Neural cell (in vitro differentiated cells): ENCODE measurements at regions not wholly inside any gene's neighbourhood (a gene's known extent, or its start where the extent isn't known, plus 50 kb on each side); places are given as distances from the start of the nearest gene placed in this dataset.

Experiments
- H2AFZ ChIP-seq: fragments of 200-600, 300-800 bp; sonication (generic), shearing (Covaris generic); 2 replicates; pipeline ENCODE4 v1.6.0; 2014; ENCODE audit warnings: low read depth, mild to moderate bottlenecking, antibody characterized with exemption, low read length, moderate library complexity
- H3F3A ChIP-seq: fragments of 200-600 bp; shearing (Covaris generic); 2 replicates; pipeline ENCODE4 v1.6.1; 2016; ENCODE audit warnings: mild to moderate bottlenecking, moderate library complexity, mixed read lengths, antibody characterized with exemption, low read length; ENCODE audit not compliant: insufficient read depth, poor library complexity, severe bottlenecking
- H3K27ac ChIP-seq: fragments of 200-600, 300-800 bp; sonication (generic), shearing (Covaris generic); 2 replicates; pipeline ENCODE4 v1.5.1; 2014; ENCODE audit warnings: mild to moderate bottlenecking, low read length, moderate library complexity
- H3K27me3 ChIP-seq: fragments of 300-800, 200-600 bp; sonication (generic), shearing (Covaris generic); 2 replicates; pipeline ENCODE4 v1.6.0; 2014; ENCODE audit warnings: mild to moderate bottlenecking, low read depth, low read length, moderate library complexity; ENCODE audit not compliant: insufficient read depth
- H3K36me3 ChIP-seq: fragments of 300-800, 200-600 bp; sonication (generic), shearing (Covaris generic); 2 replicates; pipeline ENCODE4 v1.5.1; 2014; ENCODE audit warnings: mild to moderate bottlenecking, antibody characterized with exemption, low read length, moderate library complexity; ENCODE audit not compliant: insufficient read depth
- H3K4me2 ChIP-seq: fragments of 300-800, 200-600 bp; sonication (generic), shearing (Covaris generic); 2 replicates; pipeline ENCODE4 v1.6.0; 2014; ENCODE audit warnings: mild to moderate bottlenecking, low read length
- H3K4me3 ChIP-seq: fragments of 300-800, 200-600 bp; sonication (generic), shearing (Covaris generic); 2 replicates; pipeline ENCODE4 v1.5.1; 2014; ENCODE audit warnings: mild to moderate bottlenecking, low read length, moderate library complexity
- H3K79me2 ChIP-seq: fragments of 200-600 bp; shearing (Covaris generic); replicated peaks from 2 replicates; pipeline ENCODE4 v1.6.0; 2014; ENCODE audit warnings: mild to moderate bottlenecking, low read length, moderate library complexity; ENCODE audit not compliant: insufficient read depth
- H3K9ac ChIP-seq: fragments of 300-800, 200-600 bp; sonication (generic), shearing (Covaris generic); 2 replicates; pipeline ENCODE4 v1.6.1; 2016; ENCODE audit warnings: mild to moderate bottlenecking, low read length, mixed read lengths
- H3K9me2 ChIP-seq: fragments of 200-600 bp; shearing (Covaris generic); 2 replicates; pipeline ENCODE4 v1.6.1; 2016; ENCODE audit warnings: mild to moderate bottlenecking, low read length, mixed read lengths; ENCODE audit not compliant: insufficient read depth
- H3K9me3 ChIP-seq: fragments of 200-600, 300-800 bp; sonication (generic), shearing (Covaris generic); 2 replicates; pipeline ENCODE4 v1.6.1; 2016; ENCODE audit warnings: mild to moderate bottlenecking, mixed run types, low read length, moderate library complexity, mixed read lengths
- H4K20me1 ChIP-seq: fragments of 200-600 bp; shearing (Covaris generic); 2 replicates; pipeline ENCODE4 v1.6.1; 2016; ENCODE audit warnings: mild to moderate bottlenecking, mixed run types; ENCODE audit not compliant: insufficient read depth
- CTCF ChIP-seq: fragments of 450-650 bp; IDR thresholded peaks from 2 replicates; pipeline ENCODE4 v1.5.1; 2014; ENCODE audit warnings: antibody characterized with exemption, mild to moderate bottlenecking, moderate library complexity; ENCODE audit not compliant: poor library complexity, severe bottlenecking
- EP300 ChIP-seq: fragments of 450-650 bp; conservative IDR thresholded peaks from 2 replicates; pipeline ENCODE4 v1.6.1; 2014; ENCODE audit warnings: antibody characterized with exemption, mild to moderate bottlenecking, moderate library complexity; ENCODE audit not compliant: poor library complexity, severe bottlenecking
- EZH2 ChIP-seq: fragments of 200-600, 300-800 bp; shearing (Covaris generic), sonication (generic); IDR thresholded peaks from 2 replicates; pipeline ENCODE4 v1.6.1; 2014; ENCODE audit warnings: antibody characterized with exemption, low read length, borderline replicate concordance, mild to moderate bottlenecking; ENCODE audit not compliant: insufficient read depth, poor library complexity, severe bottlenecking
- MXI1 ChIP-seq: fragments of 450-650 bp; conservative IDR thresholded peaks from 2 replicates; pipeline ENCODE4 v1.6.1; 2014; ENCODE audit warnings: antibody characterized with exemption, mild to moderate bottlenecking; ENCODE audit not compliant: poor library complexity, severe bottlenecking
- POLR2AphosphoS5 ChIP-seq: IDR thresholded peaks from 2 replicates; pipeline ENCODE4 v1.6.1; 2012
- RAD21 ChIP-seq: fragments of 450-650 bp; conservative IDR thresholded peaks from 2 replicates; pipeline ENCODE4 v1.6.1; 2014; ENCODE audit warnings: antibody characterized with exemption, mild to moderate bottlenecking, moderate library complexity
- REST ChIP-seq: IDR thresholded peaks from 2 replicates; pipeline ENCODE4 v1.6.1; 2012; ENCODE audit warnings: borderline replicate concordance
- SMC3 ChIP-seq: fragments of 450-650 bp; conservative IDR thresholded peaks from 2 replicates; pipeline ENCODE4 v1.6.1; 2014; ENCODE audit warnings: antibody characterized with exemption, mild to moderate bottlenecking, moderate library complexity; ENCODE audit not compliant: poor library complexity
- TAF1 ChIP-seq: IDR thresholded peaks from 2 replicates; pipeline ENCODE4 v1.6.1; 2012; ENCODE audit warnings: low read depth

- Histone ChIP-seq H3K27ac (no peak overlapping the region), H3F3A (no peaks in the 10 kb centered on the region), H3K79me2 (no peaks in the 10 kb centered on the region), H3K27me3 (no peaks in the 10 kb centered on the region), H2AFZ (no peak overlapping the region), H4K20me1 (no peaks in the 10 kb centered on the region), H3K9me3 (no peaks in the 10 kb centered on the region), H3K4me3 (no peak overlapping the region), H3K9ac (no peak overlapping the region), H3K9me2 (no peaks in the 10 kb centered on the region), H3K4me2 (no peak overlapping the region), H3K36me3 (no peaks in the 10 kb centered on the region)
- TF ChIP-seq TAF1: no peak
- no peak for TF ChIP-seq CTCF
- no peak for TF ChIP-seq EP300
- TF ChIP-seq POLR2AphosphoS5: no peak
- no peak for TF ChIP-seq REST
- TF ChIP-seq SMC3: no peak
- no peak for TF ChIP-seq RAD21
- TF ChIP-seq EZH2: no peak
Measured at GRCh38 chr12:91810531-91811451, 334.9 kb downstream of the BTG1 start.

GRCh38 chr12:91810077-91810476 is 335.6 kb downstream of the BTG1 start:
- Histone ChIP-seq H3K4me2 (no peak overlapping the region), H3K9me2 (no peaks in the 10 kb centered on the region), H3K9me3 (peaks cover 3% of the 10 kb centered on the region), H3K79me2 (no peaks in the 10 kb centered on the region), H3K4me3 (no peak overlapping the region), H2AFZ (no peak overlapping the region), H3K9ac (no peak overlapping the region), H3F3A (no peaks in the 10 kb centered on the region), H3K27ac (no peak overlapping the region), H4K20me1 (no peaks in the 10 kb centered on the region), H3K27me3 (no peaks in the 10 kb centered on the region), H3K36me3 (no peaks in the 10 kb centered on the region)
- TF ChIP-seq SMC3 (no peak), REST (no peak), CTCF (no peak), TAF1 (no peak), POLR2AphosphoS5 (no peak), RAD21 (no peak), EZH2 (no peak), EP300 (no peak), MXI1 (no peak)
